Activated CD4-positive, alpha-beta T cell treated with anti-CD3 and anti-CD28 coated beads, Interleukin-2, amount 10 ng/mL, durations not matched to agents 7 days and 5 days (primary cell): ENCODE measurements at regions not wholly inside any gene's neighbourhood (a gene's known extent, or its start where the extent isn't known, plus 50 kb on each side); places are given as distances from the start of the nearest gene placed in this dataset.
"Not testable (repeated sequence)": the region's sequence is repeated elsewhere in the genome, so short reads cannot be mapped to it uniquely, and the experiment has no call there.

Experiments used
- CTCF ChIA-PET: fragments of 350-600 bp; sonication (Branson Sonifier 250); formaldehyde crosslinking; loops from one replicate; lab custom pipeline; 2021; ENCODE audit warnings: antibody characterized with exemption; lab: Charles Lee
- POLR2A ChIA-PET: fragments of 350-600 bp; sonication (Branson Sonifier 250); formaldehyde crosslinking; loops from one replicate; lab custom pipeline; 2021; ENCODE audit warnings: antibody characterized with exemption; lab: Charles Lee
- DNase-seq: peaks from one replicate; pipeline ENCODE4 v3.0.0-alpha.2; 2020
- H3K27ac Mint-ChIP-seq: one replicate; pipeline ENCODE4 v1.8.0; 2021; ENCODE audit warnings: mild to moderate bottlenecking, moderate library complexity, mixed read lengths
- H3K27me3 Mint-ChIP-seq: one replicate; pipeline ENCODE4 v1.8.0; 2021; ENCODE audit warnings: mixed read lengths
- H3K36me3 Mint-ChIP-seq: one replicate; pipeline ENCODE4 v1.8.0; 2021; ENCODE audit warnings: low read depth, mixed read lengths
- H3K4me1 Mint-ChIP-seq: one replicate; pipeline ENCODE4 v1.8.0; 2021; ENCODE audit warnings: mixed read lengths
- H3K4me3 Mint-ChIP-seq: one replicate; pipeline ENCODE4 v1.8.0; 2021; ENCODE audit warnings: mild to moderate bottlenecking, moderate library complexity, mixed read lengths
- H3K9me3 Mint-ChIP-seq: one replicate; pipeline ENCODE4 v1.8.0; 2021; ENCODE audit warnings: mixed read lengths

DNA sequence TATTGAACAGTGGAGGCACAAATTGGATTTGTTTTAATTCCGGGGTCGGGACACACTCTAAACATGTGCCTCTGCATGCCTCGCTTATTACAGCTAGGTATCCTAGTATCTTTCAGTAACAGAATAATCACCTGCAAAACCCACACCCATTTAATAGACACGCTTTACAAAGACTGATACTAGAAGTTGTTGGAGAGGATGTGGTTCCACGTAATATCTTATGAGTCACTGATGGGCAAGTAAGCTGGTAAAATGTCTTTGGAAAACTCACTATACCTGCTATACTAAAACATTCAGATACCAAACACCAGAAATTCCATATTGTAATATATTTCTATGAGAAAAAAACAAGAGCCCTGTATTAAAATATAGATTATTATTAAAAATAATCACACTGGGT, 84.0 kb downstream of the GGTLC2 start:
- no peak for DNase-seq
- H3K4me3 Mint-ChIP-seq: no peak overlapping the region
- peaks cover 17% of the 10 kb centered on the region for H3K27me3 Mint-ChIP-seq
- ChIA-PET POLR2A (no interaction called here), CTCF (no interaction called here)
- H3K36me3 Mint-ChIP-seq: no peaks in the 10 kb centered on the region
- H3K4me1 Mint-ChIP-seq: peaks cover 3% of the 10 kb centered on the region
- no peak overlapping the region for H3K27ac Mint-ChIP-seq
- no peaks in the 10 kb centered on the region for H3K9me3 Mint-ChIP-seq

DNA sequence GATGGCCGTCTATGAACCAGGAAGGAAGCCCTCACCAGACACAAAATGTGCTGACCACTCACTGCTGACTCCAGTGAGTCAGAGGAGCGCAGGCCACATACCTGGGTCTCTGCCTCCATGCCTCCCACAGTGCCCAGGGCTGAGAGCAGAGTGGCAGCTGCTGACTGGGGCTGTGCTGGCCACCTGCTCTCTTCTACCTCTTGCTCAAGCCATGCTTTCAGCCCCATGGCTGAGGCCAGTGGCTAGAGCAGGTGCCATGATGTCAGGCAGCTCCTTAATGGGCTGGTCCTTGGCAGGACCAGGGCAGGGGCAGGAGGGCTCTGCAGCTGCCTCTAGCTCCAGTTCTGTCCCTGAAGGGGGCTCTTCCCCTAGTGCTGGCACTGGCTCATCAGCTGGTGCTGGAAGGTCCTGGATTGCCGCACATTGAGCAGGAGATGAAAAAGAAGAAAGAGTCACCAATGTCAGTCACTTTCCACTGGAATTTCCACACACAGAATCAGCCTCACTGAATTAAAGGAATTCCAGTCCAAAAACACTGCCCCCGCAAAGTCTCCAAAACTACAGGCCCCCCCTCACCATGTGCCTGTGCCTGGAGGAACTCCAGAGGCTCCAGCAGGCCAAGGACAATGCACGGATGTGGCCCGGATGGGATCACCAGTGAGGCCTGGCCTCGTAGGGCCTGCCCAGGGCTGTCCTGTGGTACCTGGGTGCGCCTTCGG, 86.4 kb downstream of the GGTLC2 start:
- peaks cover 3% of the 10 kb centered on the region for H3K4me1 Mint-ChIP-seq
- ChIA-PET POLR2A (no interaction called here), CTCF (interaction anchor here (0.7 kb wide), 1 partner anchor 23 kb away, joined by 4 read pairs; no protein-coding TSS in a partner anchor)
- no peaks in the 10 kb centered on the region for H3K9me3 Mint-ChIP-seq
- H3K36me3 Mint-ChIP-seq: no peaks in the 10 kb centered on the region
- H3K4me3 Mint-ChIP-seq: no peak overlapping the region
- no peak overlapping the region for H3K27ac Mint-ChIP-seq
- no peak for DNase-seq
- peaks cover 11% of the 10 kb centered on the region for H3K27me3 Mint-ChIP-seq

- no peaks in the 10 kb centered on the region for H3K9me3 Mint-ChIP-seq
- ChIA-PET POLR2A (no interaction called here), CTCF (no interaction called here)
- H3K4me1 Mint-ChIP-seq: peaks cover 3% of the 10 kb centered on the region
- H3K27me3 Mint-ChIP-seq: peaks cover 14% of the 10 kb centered on the region
- H3K36me3 Mint-ChIP-seq: no peaks in the 10 kb centered on the region
- H3K27ac Mint-ChIP-seq: no peak overlapping the region
- DNase-seq: no peak
- H3K4me3 Mint-ChIP-seq: no peak overlapping the region
These were observed 86.9 kb downstream of the GGTLC2 start for GRCh38 chr22:22731374-22731676.

DNA sequence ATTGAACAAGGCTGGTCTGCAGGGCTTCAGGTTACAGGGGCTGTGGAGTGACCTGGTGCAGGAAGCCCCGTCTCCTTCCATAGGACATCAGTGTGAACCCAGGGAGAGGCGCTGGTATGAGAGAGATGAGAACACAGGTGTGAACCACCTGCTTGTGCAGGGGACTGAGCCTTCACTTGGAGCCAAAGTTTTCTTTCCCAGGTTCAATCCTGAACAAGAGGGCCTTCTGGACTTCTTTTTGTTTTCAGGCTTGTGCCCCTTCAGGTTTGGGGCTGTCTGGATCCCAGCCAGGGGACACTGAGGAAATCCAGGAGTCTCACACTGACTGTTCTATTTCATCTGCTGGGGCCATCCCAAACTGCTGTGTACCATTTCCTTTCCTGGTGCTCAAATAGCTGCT, 88.6 kb downstream of the GGTLC2 start:
- peaks cover 13% of the 10 kb centered on the region for H3K27me3 Mint-ChIP-seq
- H3K36me3 Mint-ChIP-seq, H3K27ac Mint-ChIP-seq, H3K4me3 Mint-ChIP-seq, POLR2A ChIA-PET, CTCF ChIA-PET, H3K4me1 Mint-ChIP-seq, DNase-seq, H3K9me3 Mint-ChIP-seq: not testable (repeated sequence)

DNA sequence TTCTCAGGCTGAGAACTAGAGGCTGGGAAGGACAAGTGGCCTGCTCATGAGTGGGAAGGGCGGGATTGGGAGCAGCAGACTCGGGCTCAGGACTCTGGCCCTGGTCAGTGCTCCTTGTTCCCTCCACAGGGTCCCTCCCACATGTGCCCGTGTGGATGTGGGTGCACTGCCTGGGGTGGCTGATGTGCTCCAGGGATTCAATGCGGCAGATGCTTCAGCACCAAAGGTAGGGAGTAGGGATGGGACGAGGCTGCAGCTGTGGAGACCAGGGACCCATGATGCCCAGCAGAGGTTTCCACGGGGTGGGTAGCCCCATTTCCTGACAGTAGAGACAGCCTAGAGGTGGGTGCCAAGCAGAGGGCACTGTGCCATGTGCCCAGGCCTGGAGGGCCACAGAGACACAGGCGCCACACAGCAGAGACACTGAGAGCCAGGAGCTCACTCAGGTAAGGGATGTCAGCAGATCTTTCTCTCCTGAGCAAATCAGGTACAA, 89.5 kb downstream of the GGTLC2 start:
- ChIA-PET CTCF (interaction anchor here (1.2 kb wide), 1 partner anchor 12 kb away, joined by 3 read pairs; no protein-coding TSS in a partner anchor), POLR2A (no interaction called here)
- no peaks in the 10 kb centered on the region for H3K36me3 Mint-ChIP-seq
- H3K4me1 Mint-ChIP-seq: no peaks in the 10 kb centered on the region
- DNase-seq: no peak
- no peak overlapping the region for H3K4me3 Mint-ChIP-seq
- no peaks in the 10 kb centered on the region for H3K9me3 Mint-ChIP-seq
- H3K27ac Mint-ChIP-seq: no peak overlapping the region
- peaks cover 14% of the 10 kb centered on the region for H3K27me3 Mint-ChIP-seq

DNA sequence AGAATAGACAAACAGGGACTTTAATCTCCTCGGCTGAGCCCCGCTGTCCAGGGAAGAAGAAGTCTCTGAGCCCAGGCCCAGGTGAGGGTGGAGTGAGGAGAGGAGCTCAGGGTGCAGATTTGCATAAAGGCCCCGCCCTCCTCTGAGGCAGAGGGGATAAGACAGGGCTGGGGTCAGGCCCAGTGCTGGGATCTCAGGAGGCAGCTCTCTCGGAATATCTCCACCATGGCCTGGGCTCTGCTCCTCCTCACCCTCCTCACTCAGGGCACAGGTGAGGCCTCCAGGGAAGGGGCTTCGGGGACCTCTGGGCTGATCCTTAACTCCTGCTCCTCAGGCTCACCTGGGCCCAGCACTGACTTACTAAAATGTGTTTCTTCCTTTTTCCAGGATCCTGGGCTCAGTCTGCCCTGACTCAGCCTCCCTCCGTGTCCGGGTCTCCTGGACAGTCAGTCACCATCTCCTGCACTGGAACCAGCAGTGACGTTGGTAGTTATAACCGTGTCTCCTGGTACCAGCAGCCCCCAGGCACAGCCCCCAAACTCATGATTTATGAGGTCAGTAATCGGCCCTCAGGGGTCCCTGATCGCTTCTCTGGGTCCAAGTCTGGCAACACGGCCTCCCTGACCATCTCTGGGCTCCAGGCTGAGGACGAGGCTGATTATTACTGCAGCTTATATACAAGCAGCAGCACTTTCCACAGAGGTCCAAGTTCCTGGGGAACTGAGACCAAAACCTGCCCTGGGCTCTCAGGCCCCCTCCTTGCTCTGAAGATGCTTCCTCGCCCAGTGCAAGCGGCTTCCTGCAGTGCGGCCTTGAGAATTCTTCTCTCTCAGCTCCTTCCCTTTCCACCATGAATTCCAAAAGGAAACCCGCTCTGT, 90.2 kb downstream of the GGTLC2 start:
- H3K4me3 Mint-ChIP-seq, DNase-seq, H3K27ac Mint-ChIP-seq, POLR2A ChIA-PET, H3K9me3 Mint-ChIP-seq, H3K36me3 Mint-ChIP-seq, H3K4me1 Mint-ChIP-seq: not testable (repeated sequence)
- peaks cover 17% of the 10 kb centered on the region for H3K27me3 Mint-ChIP-seq
- CTCF ChIA-PET: interaction anchor here (1.2 kb wide), 1 partner anchor 12 kb away, joined by 3 read pairs; no protein-coding TSS in a partner anchor

GRCh38 chr22:22735276-22735675, 90.9 kb downstream of the GGTLC2 start:
- H3K4me1 Mint-ChIP-seq, H3K4me3 Mint-ChIP-seq, DNase-seq, H3K9me3 Mint-ChIP-seq, H3K36me3 Mint-ChIP-seq, POLR2A ChIA-PET, H3K27ac Mint-ChIP-seq, CTCF ChIA-PET: not testable (repeated sequence)
- H3K27me3 Mint-ChIP-seq: peaks cover 19% of the 10 kb centered on the region

GRCh38 chr22:22735695-22736611, 91.5 kb downstream of the GGTLC2 start:
- ChIA-PET CTCF (interaction anchor here (1.5 kb wide), 1 partner anchor 10 kb away, joined by 6 read pairs; no protein-coding TSS in a partner anchor), POLR2A (no interaction called here)

DNA sequence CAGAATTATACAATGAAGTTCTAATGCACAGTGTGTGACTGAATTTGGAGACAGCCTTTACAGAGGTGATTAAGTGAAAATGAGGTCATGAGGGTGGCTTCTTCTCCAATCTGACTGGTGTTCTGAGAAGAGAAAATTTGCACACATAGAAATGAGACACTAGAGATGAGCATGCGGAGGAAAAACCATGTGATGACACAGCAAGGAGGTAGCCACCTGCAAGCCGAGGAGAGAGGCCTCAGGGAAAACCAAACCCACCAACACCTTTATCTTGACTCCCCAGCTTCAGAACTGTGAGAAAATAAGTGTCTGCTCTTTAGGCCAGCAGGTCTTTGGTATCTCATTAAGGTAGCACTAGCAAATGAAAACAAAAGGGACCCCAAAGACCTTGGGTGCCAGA, 93.2 kb downstream of the GGTLC2 start:
- Mint-ChIP-seq H3K36me3 (no peaks in the 10 kb centered on the region), H3K4me3 (no peak overlapping the region), H3K27me3 (peaks cover 31% of the 10 kb centered on the region), H3K9me3 (no peaks in the 10 kb centered on the region), H3K27ac (no peak overlapping the region), H3K4me1 (no peaks in the 10 kb centered on the region)
- DNase-seq: no peak
- CTCF ChIA-PET: interaction anchor here (0.7 to 1.5 kb wide), 2 partner anchors 8 to 28 kb away, joined by 3 to 6 read pairs; no protein-coding TSS in a partner anchor
- POLR2A ChIA-PET: no interaction called here

More at GRCh38 chr22:22735695-22736611, 91.5 kb downstream of the GGTLC2 start:
- Mint-ChIP-seq H3K27ac (no peak overlapping the region), H3K4me3 (no peak overlapping the region), H3K4me1 (no peaks in the 10 kb centered on the region), H3K9me3 (no peaks in the 10 kb centered on the region), H3K27me3 (peaks cover 25% of the 10 kb centered on the region), H3K36me3 (no peaks in the 10 kb centered on the region)
- DNase-seq: no peak

DNA sequence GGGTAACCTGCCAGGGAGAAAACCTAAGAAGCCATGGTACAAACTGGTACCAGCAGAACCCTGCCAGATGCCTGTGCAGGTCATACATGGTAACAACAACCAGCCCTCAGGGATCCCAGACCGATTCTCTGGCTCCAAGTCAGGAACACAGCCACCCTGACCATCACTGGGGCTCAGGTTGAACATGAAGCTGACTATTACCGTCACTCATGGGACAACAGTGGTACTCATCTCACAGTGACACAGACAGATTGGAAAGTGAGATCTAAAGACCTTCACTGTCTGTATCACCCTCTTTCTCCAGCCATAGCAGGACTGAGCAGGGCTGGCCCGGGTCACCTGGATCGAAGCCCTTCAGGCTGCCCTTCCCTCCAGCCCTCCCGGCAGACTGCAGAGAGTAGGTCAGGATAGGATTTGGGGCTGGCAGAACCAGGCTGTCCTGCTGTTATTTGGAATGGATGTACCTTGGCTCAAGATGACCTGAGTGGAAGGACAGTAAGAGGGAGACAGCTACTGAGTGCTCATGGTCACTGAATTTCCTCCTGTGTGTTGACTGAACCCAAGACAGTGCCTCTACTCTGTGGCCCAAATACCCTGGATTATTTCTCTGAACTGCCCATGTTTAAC, 94.7 kb downstream of the GGTLC2 start:
- Mint-ChIP-seq H3K27me3 (peaks cover 43% of the 10 kb centered on the region), H3K9me3 (no peaks in the 10 kb centered on the region), H3K36me3 (no peaks in the 10 kb centered on the region), H3K27ac (no peak overlapping the region), H3K4me3 (no peak overlapping the region), H3K4me1 (no peaks in the 10 kb centered on the region)
- ChIA-PET POLR2A (no interaction called here), CTCF (no interaction called here)
- DNase-seq: no peak

DNA sequence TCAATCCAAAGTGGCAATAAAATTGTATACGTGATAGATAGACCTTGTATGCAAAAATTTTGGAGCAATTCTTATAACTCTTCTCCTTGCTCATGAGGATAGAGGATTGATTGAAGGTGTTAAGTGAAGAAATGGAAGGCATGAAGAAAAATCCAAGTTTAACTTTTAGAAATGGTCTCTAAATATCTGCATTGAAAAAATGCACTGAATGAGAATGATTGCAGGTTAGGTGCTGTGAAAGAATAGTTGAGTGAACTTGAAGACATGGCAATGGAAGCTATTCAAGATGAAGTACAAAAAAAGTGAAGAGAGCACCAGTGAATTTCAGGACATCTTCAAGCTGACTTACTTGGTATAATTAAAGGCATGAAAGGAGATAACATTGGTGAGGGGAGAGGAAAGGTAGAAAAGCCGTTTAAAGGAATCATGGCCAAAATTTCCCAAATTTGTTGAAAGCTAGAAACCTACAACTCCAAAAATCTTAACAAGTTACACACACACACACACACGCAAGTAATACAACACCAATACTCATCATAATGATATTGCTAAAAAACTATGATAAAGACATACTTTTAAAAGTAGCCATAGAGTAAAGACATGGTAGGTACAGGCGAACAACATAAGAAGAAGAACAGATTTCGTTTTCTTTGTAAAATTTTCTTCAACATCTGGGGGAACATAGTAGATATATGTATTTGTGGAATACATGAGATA, 96.3 kb downstream of the GGTLC2 start:
- Mint-ChIP-seq H3K4me1 (no peaks in the 10 kb centered on the region), H3K36me3 (no peaks in the 10 kb centered on the region), H3K27ac (no peak overlapping the region), H3K9me3 (no peaks in the 10 kb centered on the region), H3K4me3 (no peak overlapping the region), H3K27me3 (peaks cover 43% of the 10 kb centered on the region)
- no peak for DNase-seq
- ChIA-PET CTCF (no interaction called here), POLR2A (no interaction called here)
